ENCODE measurements at regions not wholly inside any gene's neighbourhood (a gene's known extent, or its start where the extent isn't known, plus 50 kb on each side); places are given as distances from the start of the nearest gene placed in this dataset.

DNA sequence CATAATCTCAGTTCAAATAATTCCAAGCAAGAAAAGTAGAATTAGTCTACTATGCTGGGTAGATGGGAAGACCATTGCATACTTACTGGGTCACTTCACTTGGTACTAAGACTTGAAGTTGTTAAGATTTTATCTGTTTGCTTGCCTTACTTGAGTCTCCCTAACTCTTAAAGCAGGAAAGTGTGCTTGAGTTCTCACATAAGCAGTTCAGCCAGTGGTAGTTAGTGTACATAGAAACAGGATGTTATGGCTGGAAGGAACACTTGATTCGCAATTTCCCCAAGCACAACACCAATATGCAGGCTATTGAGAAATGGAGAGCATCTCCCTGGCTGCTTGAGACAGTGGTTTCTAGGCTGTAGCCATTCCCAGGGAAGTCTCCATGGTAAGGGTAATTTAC lies 176.1 kb downstream of the MSL3 start:
- Histone ChIP-seq H3K4me3 (no peak overlapping the region), H3K27me3 (no peaks in the 10 kb centered on the region), H3K36me3 (no peaks in the 10 kb centered on the region), H3K9me3 (no peaks in the 10 kb centered on the region), H3K27ac (no peak overlapping the region), H3K4me1 (no peaks in the 10 kb centered on the region)
- 64% methylated on average over 1 of the region's 1 CpG; no CpG with 5 or more reads in 1 of the 2 donors for WGBS, 2 donors (ENCODE audit: low coverage in 1 of 2)
- in situ Hi-C loops (cut with MboI; ENCODE audit: low pct_ligation_motif_present in 1 of 4, low pct_unique_long_range_greater_than_20kb in 1 of 4, low sequenced_read_pairs in 3 of 4), result no loop called here
- TF ChIP-seq POLR2AphosphoS5 (IDR thresholded peaks at IDR 0.05), result no peak
- TF ChIP-seq, protein P1, sequence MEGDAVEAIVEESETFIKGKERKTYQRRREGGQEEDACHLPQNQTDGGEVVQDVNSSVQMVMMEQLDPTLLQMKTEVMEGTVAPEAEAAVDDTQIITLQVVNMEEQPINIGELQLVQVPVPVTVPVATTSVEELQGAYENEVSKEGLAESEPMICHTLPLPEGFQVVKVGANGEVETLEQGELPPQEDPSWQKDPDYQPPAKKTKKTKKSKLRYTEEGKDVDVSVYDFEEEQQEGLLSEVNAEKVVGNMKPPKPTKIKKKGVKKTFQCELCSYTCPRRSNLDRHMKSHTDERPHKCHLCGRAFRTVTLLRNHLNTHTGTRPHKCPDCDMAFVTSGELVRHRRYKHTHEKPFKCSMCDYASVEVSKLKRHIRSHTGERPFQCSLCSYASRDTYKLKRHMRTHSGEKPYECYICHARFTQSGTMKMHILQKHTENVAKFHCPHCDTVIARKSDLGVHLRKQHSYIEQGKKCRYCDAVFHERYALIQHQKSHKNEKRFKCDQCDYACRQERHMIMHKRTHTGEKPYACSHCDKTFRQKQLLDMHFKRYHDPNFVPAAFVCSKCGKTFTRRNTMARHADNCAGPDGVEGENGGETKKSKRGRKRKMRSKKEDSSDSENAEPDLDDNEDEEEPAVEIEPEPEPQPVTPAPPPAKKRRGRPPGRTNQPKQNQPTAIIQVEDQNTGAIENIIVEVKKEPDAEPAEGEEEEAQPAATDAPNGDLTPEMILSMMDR (IDR thresholded peaks at IDR 0.05), result no peak
- no peak for DNase-seq
- intact Hi-C loops (cut with DNase I; ENCODE audit: low total_unique reads), result no loop called here

DNA sequence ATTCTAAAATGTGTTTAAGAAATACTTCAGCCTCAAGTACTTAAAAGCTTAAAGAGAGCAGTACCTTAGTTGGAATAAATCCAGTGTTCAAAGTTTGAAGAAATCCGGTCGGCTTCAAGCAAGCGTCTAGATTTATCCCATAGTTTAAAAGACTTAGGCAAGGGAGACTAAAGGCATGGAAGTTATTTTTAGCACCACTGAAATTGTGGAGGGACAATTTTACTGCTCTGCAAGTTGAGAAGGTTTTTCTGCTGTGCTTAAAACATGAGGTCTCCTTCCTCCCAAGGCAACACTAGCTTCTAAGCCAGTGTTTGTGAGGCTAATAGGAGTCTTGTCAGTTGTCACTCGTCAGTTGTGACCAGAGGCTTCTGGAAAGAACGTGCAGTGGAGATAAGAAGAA lies 183.5 kb downstream of the MSL3 start:
- Histone ChIP-seq H3K36me3 (no peaks in the 10 kb centered on the region), H3K27me3 (no peaks in the 10 kb centered on the region), H3K27ac (no peak overlapping the region), H3K4me3 (no peak overlapping the region), H3K9me3 (no peaks in the 10 kb centered on the region), H3K4me1 (no peaks in the 10 kb centered on the region)
- 64 to 83% methylated on average over 3 to 5 of the region's 5 CpGs for WGBS, 2 donors (ENCODE audit: low coverage in 1 of 2)
- no peak for DNase-seq
- in situ Hi-C loops (cut with MboI; ENCODE audit: low pct_ligation_motif_present in 1 of 4, low pct_unique_long_range_greater_than_20kb in 1 of 4, low sequenced_read_pairs in 3 of 4) (no loop called here), intact Hi-C loops (cut with DNase I; ENCODE audit: low total_unique reads) (no loop called here)
- TF ChIP-seq EP300 (IDR thresholded peaks at IDR 0.05; ENCODE audit: low read depth) (no peak), POLR2A (IDR thresholded peaks at IDR 0.05) (no peak), POLR2AphosphoS5 (IDR thresholded peaks at IDR 0.05) (no peak)
- TF ChIP-seq, protein P1 (IDR thresholded peaks at IDR 0.05), result no peak

DNA sequence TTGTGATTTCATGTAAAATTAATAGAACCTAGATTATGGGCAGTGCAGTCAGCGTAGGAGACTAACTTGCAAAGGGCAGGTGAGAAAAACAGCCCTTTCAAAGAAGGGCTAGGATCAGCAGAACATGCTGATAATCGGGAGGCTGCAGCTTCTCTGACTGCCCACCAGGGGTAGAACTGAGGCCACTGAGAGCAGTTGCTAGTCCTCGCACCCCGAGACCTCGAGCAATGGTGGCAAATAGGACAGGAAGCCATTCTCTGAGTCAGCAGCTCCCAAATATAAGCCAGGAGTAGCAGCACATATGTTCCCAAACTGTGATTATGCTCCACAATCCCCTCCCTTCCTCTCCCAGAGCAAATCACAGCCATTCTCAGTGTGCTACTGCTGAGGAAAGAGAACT lies 186.5 kb downstream of the MSL3 start:
- Histone ChIP-seq H3K36me3 (no peaks in the 10 kb centered on the region), H3K4me3 (no peak overlapping the region), H3K9me3 (no peaks in the 10 kb centered on the region), H3K27ac (no peak overlapping the region), H3K4me1 (no peaks in the 10 kb centered on the region), H3K27me3 (no peaks in the 10 kb centered on the region)
- no peak for DNase-seq
- in situ Hi-C loops (cut with MboI; ENCODE audit: low pct_ligation_motif_present in 1 of 4, low pct_unique_long_range_greater_than_20kb in 1 of 4, low sequenced_read_pairs in 3 of 4), result no loop called here
- no peak for TF ChIP-seq EP300 (IDR thresholded peaks at IDR 0.05; ENCODE audit: low read depth)
- no peak for TF ChIP-seq POLR2AphosphoS5 (IDR thresholded peaks at IDR 0.05)
- no peak for TF ChIP-seq POLR2A (IDR thresholded peaks at IDR 0.05)
- TF ChIP-seq, protein P1 (IDR thresholded peaks at IDR 0.05), result peak in 1 of 5 experiments; percentile 15
- 45% methylated on average over 5 of the region's 5 CpGs; no CpG with 5 or more reads in 1 of the 2 donors for WGBS, 2 donors (ENCODE audit: low coverage in 1 of 2)
- intact Hi-C loops (cut with DNase I; ENCODE audit: low total_unique reads), result no loop called here

DNA sequence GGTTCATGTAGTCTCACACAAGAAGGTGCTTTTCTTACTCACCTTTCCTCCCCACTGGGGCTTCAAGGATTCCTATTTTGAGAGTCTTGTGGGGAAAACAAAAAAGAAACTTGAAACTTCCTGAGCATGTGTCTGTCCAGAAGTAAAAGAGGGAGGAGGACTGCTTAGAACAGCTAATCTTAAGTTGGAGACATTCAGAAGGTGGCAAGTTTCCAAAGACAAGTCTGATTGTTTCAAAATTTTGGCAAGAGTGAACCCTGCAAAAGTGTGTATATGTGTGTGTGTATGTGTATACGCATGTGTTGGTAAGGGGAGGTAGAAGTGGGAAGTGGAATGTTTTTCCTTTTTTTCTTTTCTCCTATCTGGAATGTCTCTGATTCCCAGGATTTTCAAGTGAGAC lies 189.0 kb upstream of the FRMPD4 start:
- TF ChIP-seq EP300 (IDR thresholded peaks at IDR 0.05; ENCODE audit: low read depth) (no peak), POLR2A (IDR thresholded peaks at IDR 0.05) (no peak), POLR2AphosphoS5 (IDR thresholded peaks at IDR 0.05) (no peak)
- TF ChIP-seq, protein P1 (IDR thresholded peaks at IDR 0.05), result no peak
- Histone ChIP-seq H3K27ac (no peak overlapping the region), H3K27me3 (no peaks in the 10 kb centered on the region), H3K4me3 (no peak overlapping the region), H3K9me3 (no peaks in the 10 kb centered on the region), H3K36me3 (no peaks in the 10 kb centered on the region), H3K4me1 (no peaks in the 10 kb centered on the region)
- intact Hi-C loops (cut with DNase I; ENCODE audit: low total_unique reads), result no loop called here
- in situ Hi-C loops (cut with MboI; ENCODE audit: low pct_ligation_motif_present in 1 of 4, low pct_unique_long_range_greater_than_20kb in 1 of 4, low sequenced_read_pairs in 3 of 4), result no loop called here
- no peak for DNase-seq
- WGBS, 2 donors (ENCODE audit: low coverage in 1 of 2), result 83% methylated on average over 1 of the region's 1 CpG; no CpG with 5 or more reads in 1 of the 2 donors

All from transverse colon (tissue), 4 donors.